Gastrocnemius medialis (tissue), 4 donors: ENCODE measurements at regions not wholly inside any gene's neighbourhood (a gene's known extent, or its start where the extent isn't known, plus 50 kb on each side); places are given as distances from the start of the nearest gene placed in this dataset.

Experiments used
- POLR2A ChIP-seq, 2 donors: fragments of 450-650 bp; IDR thresholded peaks; one replicate each; pipeline ENCODE4 v1.6.1; 2017; ENCODE audit warnings: antibody characterized with exemption in 2 of 2, mild to moderate bottlenecking in 2 of 2, moderate library complexity in 2 of 2
- TF ChIP-seq, protein P1 (sequence below), 5 experiments: fragments of 450-650 bp in 3 of 5; fragments of 200-600 bp in 2 of 5; sonication (generic) in 2 of 5; IDR thresholded peaks in 4 of 5; conservative IDR thresholded peaks in 1 of 5; 1 replicate in 4 of 5; 2 replicates in 1 of 5; pipeline ENCODE4 v1.5.1; 2016 to 2019; ENCODE audit warnings: antibody characterized with exemption in 5 of 5, mild to moderate bottlenecking in 3 of 5, moderate library complexity in 3 of 5

DNA sequence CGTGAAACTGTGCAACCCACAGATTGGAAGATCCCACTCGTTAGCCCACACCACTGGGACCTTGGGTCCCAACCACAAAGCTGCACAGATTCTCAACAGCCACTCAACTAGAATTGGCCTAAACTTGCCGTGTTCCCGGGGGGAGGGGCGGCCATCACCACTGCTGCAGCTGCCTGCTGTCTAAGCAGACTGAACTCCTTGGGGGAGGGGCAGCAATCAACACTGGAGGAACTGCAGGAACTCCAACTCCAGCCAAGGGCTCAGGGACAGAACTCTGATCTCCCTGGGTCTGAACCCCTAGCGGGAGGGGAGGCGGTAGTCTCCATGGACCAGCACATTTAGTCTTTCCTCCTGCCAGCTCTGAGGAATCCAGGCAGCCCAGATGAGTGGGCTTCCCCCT lies 205.9 kb downstream of the RSL24D1 start:
- TF ChIP-seq, protein P1, sequence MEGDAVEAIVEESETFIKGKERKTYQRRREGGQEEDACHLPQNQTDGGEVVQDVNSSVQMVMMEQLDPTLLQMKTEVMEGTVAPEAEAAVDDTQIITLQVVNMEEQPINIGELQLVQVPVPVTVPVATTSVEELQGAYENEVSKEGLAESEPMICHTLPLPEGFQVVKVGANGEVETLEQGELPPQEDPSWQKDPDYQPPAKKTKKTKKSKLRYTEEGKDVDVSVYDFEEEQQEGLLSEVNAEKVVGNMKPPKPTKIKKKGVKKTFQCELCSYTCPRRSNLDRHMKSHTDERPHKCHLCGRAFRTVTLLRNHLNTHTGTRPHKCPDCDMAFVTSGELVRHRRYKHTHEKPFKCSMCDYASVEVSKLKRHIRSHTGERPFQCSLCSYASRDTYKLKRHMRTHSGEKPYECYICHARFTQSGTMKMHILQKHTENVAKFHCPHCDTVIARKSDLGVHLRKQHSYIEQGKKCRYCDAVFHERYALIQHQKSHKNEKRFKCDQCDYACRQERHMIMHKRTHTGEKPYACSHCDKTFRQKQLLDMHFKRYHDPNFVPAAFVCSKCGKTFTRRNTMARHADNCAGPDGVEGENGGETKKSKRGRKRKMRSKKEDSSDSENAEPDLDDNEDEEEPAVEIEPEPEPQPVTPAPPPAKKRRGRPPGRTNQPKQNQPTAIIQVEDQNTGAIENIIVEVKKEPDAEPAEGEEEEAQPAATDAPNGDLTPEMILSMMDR (IDR thresholded peaks at IDR 0.05 in 4 of 5, conservative IDR thresholded peaks at IDR 0.05 in 1 of 5), result no peak
- no peak for TF ChIP-seq POLR2A (IDR thresholded peaks at IDR 0.05)
